WI38 (cell line): ENCODE measurements at regions not wholly inside any gene's neighbourhood (a gene's known extent, or its start where the extent isn't known, plus 50 kb on each side); places are given as distances from the start of the nearest gene placed in this dataset.

Experiments
- H3K4me3 ChIP-seq: 2 replicates; pipeline ENCODE4 v1.5.1; 2011; ENCODE audit warnings: low read depth, mild to moderate bottlenecking, control low read depth, low read length
- CTCF ChIP-seq: IDR thresholded peaks from 2 replicates; pipeline ENCODE4 v1.5.1; 2012; ENCODE audit warnings: low read depth, mild to moderate bottlenecking, control low read depth, low read length

GRCh38 chr12:125461831-125462230 lies 396.6 kb downstream of the AACS start:
- H3K4me3 ChIP-seq: no peak overlapping the region
- no peak for TF ChIP-seq CTCF

GRCh38 chr12:125463386-125463785 lies 398.2 kb downstream of the AACS start:
- no peak for TF ChIP-seq CTCF
- H3K4me3 ChIP-seq: no peak overlapping the region

GRCh38 chr12:125467363-125467762 lies 402.1 kb downstream of the AACS start:
- H3K4me3 ChIP-seq: no peak overlapping the region
- no peak for TF ChIP-seq CTCF

GRCh38 chr12:125469683-125470082 lies 404.4 kb downstream of the AACS start:
- H3K4me3 ChIP-seq: no peak overlapping the region
- TF ChIP-seq CTCF: no peak

- no peak overlapping the region for H3K4me3 ChIP-seq
- no peak for TF ChIP-seq CTCF
Observed at GRCh38 chr12:125470838-125471783, 405.9 kb downstream of the AACS start.

- no peak overlapping the region for H3K4me3 ChIP-seq
- TF ChIP-seq CTCF: no peak
Observed at GRCh38 chr12:125473501-125473900, 408.3 kb downstream of the AACS start.

- TF ChIP-seq CTCF: no peak
- H3K4me3 ChIP-seq: no peak overlapping the region
Observed at GRCh38 chr12:125487336-125487735, 422.1 kb downstream of the AACS start.
